ENCODE measurements at regions not wholly inside any gene's neighbourhood (a gene's known extent, or its start where the extent isn't known, plus 50 kb on each side); places are given as distances from the start of the nearest gene placed in this dataset.
A peak's percentile ranks its signal among the peaks of the same experiment; 100 is the strongest.
"Not testable (repeated sequence)": the region's sequence is repeated elsewhere in the genome, so short reads cannot be mapped to it uniquely, and the experiment has no call there.

- peak; percentile 60 for DNase-seq
Observed at GRCh38 chr7:47088329-47089067, 493.4 kb downstream of the TNS3 start.

GRCh38 chr7:47087866-47088265 lies 494.0 kb downstream of the TNS3 start:
- DNase-seq = no peak

GRCh38 chr7:47085491-47086275 lies 496.2 kb downstream of the TNS3 start:
- DNase-seq = no peak

DNA sequence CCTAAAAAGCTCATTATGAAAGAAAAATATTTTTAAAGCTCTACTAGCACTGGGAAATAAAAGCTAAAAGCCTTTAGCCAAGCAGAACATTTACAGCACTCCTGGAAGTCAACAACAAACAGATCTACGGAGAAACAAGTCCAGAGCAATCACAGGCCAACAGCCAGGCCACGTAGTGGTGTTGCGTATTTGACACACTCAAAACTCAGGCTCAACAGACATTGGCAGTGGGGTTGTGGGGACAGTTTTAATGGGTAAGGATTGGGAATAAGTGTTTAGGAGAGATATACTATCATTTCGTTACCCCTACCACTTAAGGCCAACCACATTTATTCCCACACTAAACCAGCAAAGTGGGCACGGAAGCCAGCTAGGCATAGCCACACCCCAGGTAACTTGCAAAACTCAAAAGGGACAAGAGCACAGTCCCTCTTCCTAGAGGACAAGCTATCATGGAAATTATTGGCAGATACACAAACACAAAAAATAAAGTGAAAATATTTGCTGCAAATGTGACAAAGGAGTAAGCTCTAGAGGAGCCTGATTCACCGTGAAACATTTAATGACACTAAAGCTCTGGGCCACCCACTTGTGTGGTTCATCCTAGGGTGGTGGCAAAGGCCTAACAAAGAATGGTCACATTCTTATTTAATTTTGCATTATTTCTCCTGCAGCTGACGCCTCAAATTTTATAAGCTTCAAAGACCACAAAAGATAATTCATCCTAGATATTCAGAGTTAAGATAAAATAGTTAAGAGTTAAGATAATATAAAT lies 498.2 kb downstream of the TNS3 start:
- no peak for DNase-seq

DNA sequence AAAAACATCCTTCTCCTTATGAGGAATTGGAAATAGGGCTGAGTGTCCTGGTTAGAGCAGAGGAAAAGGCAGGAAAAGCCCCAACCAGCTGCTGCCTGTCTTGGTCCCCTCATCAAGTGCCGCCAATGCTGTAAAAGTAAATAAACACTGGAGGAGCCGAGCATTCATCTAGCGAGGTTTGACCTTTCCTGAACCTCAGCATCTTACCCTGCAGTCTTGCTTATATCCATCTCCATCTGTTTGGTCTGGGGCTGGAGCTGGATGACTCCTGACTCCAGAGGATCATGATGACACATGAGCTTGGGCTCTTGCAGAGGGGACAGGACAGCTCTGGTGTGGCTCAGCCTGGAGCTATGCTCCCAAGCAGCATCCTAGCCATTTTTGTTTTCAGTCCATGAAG lies 501.1 kb downstream of the TNS3 start:
- DNase-seq = no peak

- DNase-seq = no peak
Observed at GRCh38 chr7:47078241-47078640, 503.7 kb downstream of the TNS3 start.

GRCh38 chr7:47074702-47075153 lies 507.2 kb downstream of the TNS3 start:
- no peak for DNase-seq

- no peak for DNase-seq
Observed at GRCh38 chr7:47073284-47073683, 508.6 kb downstream of the TNS3 start.

DNA sequence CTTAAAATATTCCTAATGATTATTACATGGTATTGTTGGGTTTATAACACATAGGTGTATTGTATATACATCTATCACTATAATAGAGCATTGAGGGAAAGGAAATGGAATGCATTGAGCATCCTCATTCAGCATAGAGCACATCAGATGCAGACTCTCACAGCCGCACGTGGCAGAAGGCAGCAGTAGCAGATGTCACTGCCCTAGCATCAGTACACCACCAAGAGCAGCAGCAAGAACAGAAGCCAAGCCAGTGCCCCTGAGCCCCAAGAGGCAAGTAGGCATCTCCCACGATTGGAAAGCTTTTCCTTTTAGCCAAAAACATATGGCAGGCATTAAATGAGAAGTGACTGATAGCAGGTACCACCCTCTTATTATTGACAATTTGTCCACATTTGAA lies 510.0 kb downstream of the TNS3 start:
- DNase-seq = no peak

DNA sequence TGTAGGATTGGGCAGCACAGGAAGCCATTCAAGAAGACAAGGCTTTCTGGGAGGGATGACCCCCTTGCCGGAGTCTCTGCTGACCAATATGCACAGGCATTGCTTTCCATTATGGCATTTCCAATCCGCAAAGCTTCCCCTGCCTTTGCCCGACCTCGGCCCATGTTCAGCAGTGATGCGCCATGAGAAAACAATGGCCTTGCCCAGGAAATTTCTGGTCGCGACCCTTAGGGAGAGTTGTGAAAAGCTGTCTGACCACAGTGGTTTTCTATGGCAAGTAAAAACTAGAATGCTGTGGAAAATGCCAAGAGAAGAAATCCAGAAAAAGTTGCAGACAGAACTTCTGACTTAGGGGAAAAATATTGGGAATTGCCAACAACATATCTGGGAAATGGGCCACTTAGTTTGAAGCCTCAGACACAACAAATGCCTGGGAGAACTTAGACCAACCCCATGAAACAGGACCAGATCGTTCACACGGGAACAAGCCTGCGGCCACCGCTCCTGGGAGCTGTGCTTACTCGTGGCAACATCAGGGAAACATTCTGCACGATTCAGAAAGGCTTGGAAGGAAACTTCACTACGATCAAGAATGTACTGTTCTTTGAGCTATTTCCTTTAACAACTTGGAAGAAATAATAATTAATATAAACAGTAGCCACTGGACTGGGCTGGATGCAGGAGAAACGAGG lies 512.4 kb downstream of the TNS3 start:
- DNase-seq = no peak

GRCh38 chr7:47066976-47067614 lies 514.8 kb downstream of the TNS3 start:
- no peak for DNase-seq

DNA sequence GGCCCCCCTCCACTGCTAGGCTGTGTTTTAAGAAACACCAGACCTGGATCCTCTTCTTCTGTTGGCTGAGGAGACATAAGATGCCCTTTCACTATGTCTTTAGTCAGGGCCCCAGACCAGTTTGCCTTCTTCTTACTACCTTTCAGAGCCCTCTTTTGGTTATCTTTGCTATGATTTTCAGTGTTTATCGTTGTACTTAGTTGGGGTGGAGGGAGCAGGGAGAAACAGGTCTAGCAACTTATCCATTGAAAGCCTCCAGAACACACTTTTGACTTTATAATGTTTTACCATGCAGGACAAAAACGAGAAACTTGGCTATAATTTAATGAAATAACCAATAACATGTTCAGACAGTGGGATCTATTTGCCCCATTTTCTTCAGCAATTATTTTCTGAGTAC lies 525.2 kb downstream of the TNS3 start:
- DNase-seq = no peak

DNA sequence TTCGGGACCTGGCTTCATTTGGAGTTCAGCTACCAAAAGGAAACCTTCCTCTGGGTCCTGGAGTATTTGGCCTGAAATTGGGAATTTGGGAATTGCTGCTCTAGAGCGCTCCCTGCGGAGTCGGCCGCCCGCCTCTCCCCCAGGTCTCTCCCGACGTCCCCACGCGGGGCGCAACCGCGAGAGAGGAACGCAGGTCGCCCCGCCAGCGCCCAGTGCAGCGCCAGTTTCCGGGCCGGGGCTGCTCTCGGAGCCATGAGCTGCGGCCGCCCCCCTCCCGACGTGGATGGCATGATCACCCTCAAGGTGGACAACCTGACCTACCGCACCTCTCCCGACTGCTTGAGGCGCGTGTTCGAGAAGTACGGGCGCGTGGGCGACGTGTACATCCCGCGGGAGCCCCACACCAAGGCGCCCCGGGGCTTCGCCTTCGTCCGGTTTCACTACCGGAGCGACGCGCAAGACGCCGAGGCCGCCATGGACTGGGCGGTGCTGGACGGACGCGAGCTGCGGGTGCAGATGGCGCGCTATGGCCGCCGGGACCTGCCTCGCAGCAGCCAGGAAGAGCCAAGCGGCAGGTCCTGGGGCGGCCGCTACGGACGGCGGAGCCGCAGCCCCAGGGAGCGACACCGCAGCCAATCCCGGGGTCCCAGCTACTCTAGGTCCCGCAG lies 529.2 kb downstream of the TNS3 start:
- not testable (repeated sequence) for DNase-seq

DNA sequence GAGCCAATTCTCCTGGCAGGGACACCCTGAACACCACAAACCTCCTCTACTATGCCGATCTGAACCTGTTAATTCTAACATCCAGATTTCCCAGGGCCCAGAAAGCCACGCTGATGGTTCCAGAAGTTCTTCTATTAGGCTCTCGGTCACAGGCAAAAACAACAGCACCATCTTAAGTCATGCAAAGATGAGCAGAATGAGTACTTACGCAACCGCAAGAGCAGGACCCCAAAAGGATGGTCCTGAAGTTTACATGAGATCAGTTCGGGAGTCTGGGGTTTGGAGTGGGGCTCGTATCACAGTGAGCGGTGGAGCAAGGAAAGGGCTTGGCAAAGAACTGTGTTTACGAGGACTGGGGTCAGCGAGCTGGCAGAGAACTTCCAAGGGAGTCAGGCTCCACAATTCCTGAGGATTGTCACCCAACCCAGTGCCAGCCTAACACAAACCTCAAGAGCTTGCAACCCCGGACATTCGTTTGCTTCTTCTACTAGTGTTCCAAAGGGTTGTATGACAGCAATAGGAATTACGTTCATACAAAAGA lies 532.6 kb downstream of the TNS3 start:
- no peak for DNase-seq

DNA sequence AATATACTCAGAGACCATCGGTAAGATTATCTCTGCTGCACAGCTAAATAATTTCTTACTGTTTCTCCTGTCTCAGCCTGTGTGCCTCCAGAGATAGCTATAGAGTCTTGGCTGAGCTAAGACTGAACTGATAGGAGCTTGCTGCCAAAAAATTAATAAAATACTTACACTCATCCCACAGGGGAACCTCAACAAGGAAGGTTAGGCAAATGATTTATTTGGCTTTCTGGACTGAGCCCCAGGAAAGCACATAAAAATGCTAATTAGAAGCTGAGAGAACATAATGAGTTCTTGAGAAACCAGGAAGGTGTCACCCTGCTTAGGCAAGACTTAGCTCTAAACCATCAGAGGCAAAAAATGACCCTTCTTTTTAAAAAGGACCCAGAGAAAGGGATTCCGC lies 534.5 kb downstream of the TNS3 start:
- no peak for DNase-seq

DNA sequence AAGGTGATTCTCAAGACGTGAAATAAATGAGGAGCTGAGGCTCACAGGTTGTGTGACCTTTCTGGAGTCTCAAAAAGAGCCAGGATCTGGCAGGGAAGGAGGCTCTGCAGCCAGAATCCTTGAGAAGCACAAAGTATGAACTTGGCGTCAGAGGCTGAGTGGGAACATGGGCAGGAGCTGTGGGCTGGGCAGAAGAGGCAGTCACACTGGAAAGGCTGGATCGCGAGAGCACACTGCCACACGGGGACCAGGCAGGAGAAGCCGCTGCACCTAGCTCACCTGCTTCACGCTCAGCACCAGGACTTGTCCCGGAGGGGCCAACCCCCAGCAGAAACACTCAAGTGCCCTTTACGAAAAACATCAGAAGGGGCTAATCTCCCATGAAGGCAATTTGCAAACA lies 535.0 kb downstream of the TNS3 start:
- DNase-seq = no peak

GRCh38 chr7:47045207-47046051 lies 536.5 kb downstream of the TNS3 start:
- no peak for DNase-seq

- no peak for DNase-seq
Observed at GRCh38 chr7:47044625-47045024, 537.3 kb downstream of the TNS3 start.

DNA sequence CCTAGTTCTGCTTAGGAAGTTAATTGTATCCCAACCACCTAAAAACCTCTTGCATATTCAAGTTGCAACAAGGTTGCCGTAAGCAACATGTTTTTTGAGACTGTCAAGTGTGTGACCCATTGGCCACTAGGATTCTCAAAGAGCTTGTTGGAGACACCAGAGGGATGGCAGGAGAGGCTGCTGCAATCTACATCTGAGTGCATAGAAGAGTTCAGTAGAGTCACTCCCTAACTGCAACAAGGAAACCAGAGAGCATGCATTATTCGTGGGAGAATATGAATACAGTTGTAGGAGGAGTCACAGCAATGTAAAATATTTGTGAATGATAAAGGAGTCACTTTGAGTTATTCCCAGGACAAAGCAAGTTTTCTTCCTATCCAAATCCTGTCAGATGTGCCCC lies 538.6 kb downstream of the TNS3 start:
- no peak for DNase-seq

DNA sequence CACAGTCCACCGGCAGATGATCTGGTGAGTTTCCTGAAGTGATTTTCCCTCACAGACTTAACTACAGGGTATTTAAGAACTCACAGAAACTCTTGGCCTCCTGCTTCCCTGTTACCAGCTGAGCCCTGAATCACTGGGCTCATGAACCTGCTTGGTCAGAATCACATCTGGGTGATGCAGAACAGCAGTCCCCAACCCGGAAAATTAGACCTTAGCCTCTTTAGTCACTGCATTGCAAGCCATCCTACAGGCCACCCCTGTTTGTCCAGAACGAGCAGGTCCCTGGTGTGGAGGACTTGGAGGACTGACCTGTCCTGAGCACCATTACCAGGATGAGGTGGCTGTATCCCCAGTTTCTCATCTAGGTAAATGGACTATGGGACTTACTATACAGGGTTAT lies 539.2 kb downstream of the TNS3 start:
- DNase-seq = no peak

Data from NCI-H1105 treated with DMSO at 0.1 percent for 48 hours (cell line).